HEK293T (cell line): ENCODE measurements at regions not wholly inside any gene's neighbourhood (a gene's known extent, or its start where the extent isn't known, plus 50 kb on each side); places are given as distances from the start of the nearest gene placed in this dataset.

ENCODE experiments used
- ARNT ChIP-seq: fragments of 450-650 bp; IDR thresholded peaks from 2 replicates; pipeline ENCODE4 v1.6.1; 2017; ENCODE audit warnings: mild to moderate bottlenecking
- BHLHE40 ChIP-seq: fragments of 450-650 bp; IDR thresholded peaks from 2 replicates; pipeline ENCODE4 v1.6.1; 2016; ENCODE audit warnings: mild to moderate bottlenecking, moderate library complexity, borderline replicate concordance
- CTBP1 ChIP-seq: fragments of 450-650 bp; IDR thresholded peaks from 2 replicates; pipeline ENCODE4 v1.6.1; 2016; ENCODE audit warnings: borderline replicate concordance
- FOXA1 ChIP-seq: fragments of 450-650 bp; IDR thresholded peaks from 2 replicates; pipeline ENCODE4 v1.6.1; 2016; ENCODE audit warnings: mild to moderate bottlenecking
- FOXM1 ChIP-seq: fragments of 450-650 bp; IDR thresholded peaks from 2 replicates; pipeline ENCODE4 v1.6.1; 2017; ENCODE audit warnings: mild to moderate bottlenecking, borderline replicate concordance
- HDGF ChIP-seq: fragments of 450-650 bp; IDR thresholded peaks from 2 replicates; pipeline ENCODE4 v1.6.1; 2017; ENCODE audit warnings: antibody characterized with exemption, borderline replicate concordance
- LEF1 ChIP-seq: fragments of 450-650 bp; IDR thresholded peaks from 2 replicates; pipeline ENCODE4 v1.6.1; 2017; ENCODE audit warnings: mild to moderate bottlenecking, borderline replicate concordance
- NFRKB ChIP-seq: fragments of 450-650 bp; IDR thresholded peaks from 2 replicates; pipeline ENCODE4 v1.6.1; 2016; ENCODE audit warnings: mild to moderate bottlenecking, moderate library complexity
- SP1 ChIP-seq: fragments of 450-650 bp; IDR thresholded peaks from 2 replicates; pipeline ENCODE4 v1.6.1; 2017
- SUZ12 ChIP-seq: fragments of 450-650 bp; IDR thresholded peaks from 2 replicates; pipeline ENCODE4 v1.6.1; 2016; ENCODE audit warnings: mild to moderate bottlenecking
- TARDBP ChIP-seq: fragments of 450-650 bp; IDR thresholded peaks from 2 replicates; pipeline ENCODE4 v1.6.1; 2016

- TF ChIP-seq TARDBP (no peak), LEF1 (no peak), SP1 (no peak), FOXA1 (no peak), BHLHE40 (no peak), SUZ12 (no peak), FOXM1 (no peak), HDGF (no peak), CTBP1 (no peak), NFRKB (no peak), ARNT (no peak)
Observed at GRCh38 chr1:187157115-187157514, 328.4 kb downstream of the PLA2G4A start.
